ENCODE measurements at regions not wholly inside any gene's neighbourhood (a gene's known extent, or its start where the extent isn't known, plus 50 kb on each side); places are given as distances from the start of the nearest gene placed in this dataset.

DNA sequence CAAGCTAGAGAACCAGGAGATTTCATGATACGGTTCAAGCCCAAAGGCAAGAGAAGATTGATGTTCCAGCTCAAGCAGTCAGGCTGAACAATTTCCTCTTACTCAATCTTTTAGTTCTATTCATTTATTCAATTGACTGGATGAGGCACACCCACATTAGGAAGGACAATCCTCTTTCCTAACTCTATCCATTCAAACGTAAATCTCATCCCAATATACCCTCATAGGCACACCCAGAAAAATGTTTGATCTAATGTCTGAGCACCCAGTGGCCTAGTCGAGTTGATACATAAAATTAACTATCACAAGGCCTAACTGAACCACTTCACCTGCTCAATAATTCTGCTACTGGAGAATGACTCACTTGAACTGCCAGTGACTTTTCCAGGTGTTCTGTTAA is 180.7 kb downstream of the RAD51AP2 start:
- Histone ChIP-seq H3K27ac (ENCODE audit: control insufficient read depth, insufficient read depth, low read length) (no peak overlapping the region), H3K4me3 (ENCODE audit: control insufficient read depth in 2 of 3, extremely low read depth in 1 of 3, insufficient read depth in 2 of 3, low read depth in 1 of 3, low read length in 3 of 3) (no peak overlapping the region)
- dilution Hi-C loops (cut with MboI; ENCODE audit: extremely low pct_ligation_motif_present, low sequenced_read_pairs), result no loop called here

GRCh38 chr2:17336458-17336857 is 181.8 kb downstream of the RAD51AP2 start:
- H3K9me1 ChIP-seq (ENCODE audit: control insufficient read depth, extremely low read depth, insufficient read depth, low read length), result no peaks in the 10 kb centered on the region
- H3K4me1 ChIP-seq (ENCODE audit: control insufficient read depth, extremely low read depth, insufficient read depth, low read length), result no peaks in the 10 kb centered on the region
- H3K9ac ChIP-seq (ENCODE audit: control insufficient read depth, extremely low read depth, insufficient read depth, low read length), result no peak overlapping the region
- no peaks in the 10 kb centered on the region for H3K79me2 ChIP-seq (ENCODE audit: control insufficient read depth, insufficient read depth, low read length)
- no peak overlapping the region for H3K4me2 ChIP-seq (ENCODE audit: control insufficient read depth, extremely low read depth, insufficient read depth, low read depth, low read length)
- TF ChIP-seq EZH2 (IDR thresholded peaks at IDR 0.05; ENCODE audit: low read length) (no peak), CTCF (optimal IDR thresholded peaks at IDR 0.05 in 1 of 3, IDR thresholded peaks at IDR 0.05 in 1 of 3, conservative IDR thresholded peaks at IDR 0.05 in 1 of 3; ENCODE audit: extremely low read depth in 1 of 3, insufficient read depth in 2 of 3, low read length in 3 of 3) (no peak)
- no peaks in the 10 kb centered on the region for H4K20me1 ChIP-seq (ENCODE audit: control insufficient read depth, extremely low read depth, insufficient read depth, low read length)
- dilution Hi-C loops (cut with MboI; ENCODE audit: extremely low pct_ligation_motif_present, low sequenced_read_pairs), result no loop called here
- H3K36me3 ChIP-seq (ENCODE audit: control insufficient read depth in 2 of 2, extremely low read depth in 1 of 2, insufficient read depth in 2 of 2, low read length in 2 of 2), result no peaks in the 10 kb centered on the region
- DNase-seq (ENCODE audit: low read depth, low spot score) (no peak), FAIRE-seq (no peak)
- H3K9me3 ChIP-seq (ENCODE audit: control insufficient read depth, low read depth, low read length), result no peaks in the 10 kb centered on the region
- H3K27ac ChIP-seq (ENCODE audit: control insufficient read depth, insufficient read depth, low read length), result no peak overlapping the region
- H3K27me3 ChIP-seq (ENCODE audit: control insufficient read depth, extremely low read depth, insufficient read depth, low read length), result no peaks in the 10 kb centered on the region
- H3K4me3 ChIP-seq (ENCODE audit: control insufficient read depth in 2 of 3, extremely low read depth in 1 of 3, insufficient read depth in 2 of 3, low read depth in 1 of 3, low read length in 3 of 3), result no peak overlapping the region
- H2AFZ ChIP-seq (ENCODE audit: control insufficient read depth, low read length), result no peak overlapping the region

More for the DNA sequence above, 180.7 kb downstream of the RAD51AP2 start:
- Histone ChIP-seq H3K9me1 (ENCODE audit: control insufficient read depth, extremely low read depth, insufficient read depth, low read length) (no peaks in the 10 kb centered on the region), H3K9ac (ENCODE audit: control insufficient read depth, extremely low read depth, insufficient read depth, low read length) (no peak overlapping the region), H2AFZ (ENCODE audit: control insufficient read depth, low read length) (no peak overlapping the region), H3K9me3 (ENCODE audit: control insufficient read depth, low read depth, low read length) (no peaks in the 10 kb centered on the region), H3K27me3 (ENCODE audit: control insufficient read depth, extremely low read depth, insufficient read depth, low read length) (no peaks in the 10 kb centered on the region), H3K36me3 (ENCODE audit: control insufficient read depth in 2 of 2, extremely low read depth in 1 of 2, insufficient read depth in 2 of 2, low read length in 2 of 2) (no peaks in the 10 kb centered on the region), H3K4me2 (ENCODE audit: control insufficient read depth, extremely low read depth, insufficient read depth, low read depth, low read length) (no peak overlapping the region), H4K20me1 (ENCODE audit: control insufficient read depth, extremely low read depth, insufficient read depth, low read length) (no peaks in the 10 kb centered on the region), H3K4me1 (ENCODE audit: control insufficient read depth, extremely low read depth, insufficient read depth, low read length) (no peaks in the 10 kb centered on the region), H3K79me2 (ENCODE audit: control insufficient read depth, insufficient read depth, low read length) (no peaks in the 10 kb centered on the region)
- no peak for DNase-seq (ENCODE audit: low read depth, low spot score)
- peak; percentile 32 for FAIRE-seq
- no peak for TF ChIP-seq CTCF (optimal IDR thresholded peaks at IDR 0.05 in 1 of 3, IDR thresholded peaks at IDR 0.05 in 1 of 3, conservative IDR thresholded peaks at IDR 0.05 in 1 of 3; ENCODE audit: extremely low read depth in 1 of 3, insufficient read depth in 2 of 3, low read length in 3 of 3)
- TF ChIP-seq EZH2 (IDR thresholded peaks at IDR 0.05; ENCODE audit: low read length), result no peak
